ENCODE measurements at regions not wholly inside any gene's neighbourhood (a gene's known extent, or its start where the extent isn't known, plus 50 kb on each side); places are given as distances from the start of the nearest gene placed in this dataset.

DNA sequence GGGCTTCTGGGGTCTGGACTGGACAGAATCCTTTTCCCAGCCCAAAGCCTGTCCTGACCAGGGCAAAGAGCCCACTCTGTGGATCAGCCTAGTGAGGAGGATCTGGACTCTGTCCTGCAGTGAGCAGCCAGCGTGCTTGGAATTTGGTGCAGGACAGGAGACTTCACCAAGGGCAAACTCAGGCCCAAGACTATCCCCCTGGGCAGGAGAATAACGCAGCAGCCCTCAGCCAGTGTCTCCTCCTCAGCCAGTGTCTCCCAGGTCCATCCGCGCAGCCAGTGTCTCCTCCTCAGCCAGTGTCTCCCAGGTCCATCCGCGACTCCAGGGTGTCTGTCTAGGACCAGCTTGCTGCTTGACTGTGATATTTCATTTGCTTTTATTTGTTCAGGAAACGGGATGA, 1334.0 kb downstream of the TBC1D22A start:
- DNase-seq (ENCODE audit: extremely low read depth, low read depth) = no peak
- TF ChIP-seq, protein P1, sequence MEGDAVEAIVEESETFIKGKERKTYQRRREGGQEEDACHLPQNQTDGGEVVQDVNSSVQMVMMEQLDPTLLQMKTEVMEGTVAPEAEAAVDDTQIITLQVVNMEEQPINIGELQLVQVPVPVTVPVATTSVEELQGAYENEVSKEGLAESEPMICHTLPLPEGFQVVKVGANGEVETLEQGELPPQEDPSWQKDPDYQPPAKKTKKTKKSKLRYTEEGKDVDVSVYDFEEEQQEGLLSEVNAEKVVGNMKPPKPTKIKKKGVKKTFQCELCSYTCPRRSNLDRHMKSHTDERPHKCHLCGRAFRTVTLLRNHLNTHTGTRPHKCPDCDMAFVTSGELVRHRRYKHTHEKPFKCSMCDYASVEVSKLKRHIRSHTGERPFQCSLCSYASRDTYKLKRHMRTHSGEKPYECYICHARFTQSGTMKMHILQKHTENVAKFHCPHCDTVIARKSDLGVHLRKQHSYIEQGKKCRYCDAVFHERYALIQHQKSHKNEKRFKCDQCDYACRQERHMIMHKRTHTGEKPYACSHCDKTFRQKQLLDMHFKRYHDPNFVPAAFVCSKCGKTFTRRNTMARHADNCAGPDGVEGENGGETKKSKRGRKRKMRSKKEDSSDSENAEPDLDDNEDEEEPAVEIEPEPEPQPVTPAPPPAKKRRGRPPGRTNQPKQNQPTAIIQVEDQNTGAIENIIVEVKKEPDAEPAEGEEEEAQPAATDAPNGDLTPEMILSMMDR (IDR thresholded peaks at IDR 0.05; ENCODE audit: low read depth, low read length) = no peak

DNA sequence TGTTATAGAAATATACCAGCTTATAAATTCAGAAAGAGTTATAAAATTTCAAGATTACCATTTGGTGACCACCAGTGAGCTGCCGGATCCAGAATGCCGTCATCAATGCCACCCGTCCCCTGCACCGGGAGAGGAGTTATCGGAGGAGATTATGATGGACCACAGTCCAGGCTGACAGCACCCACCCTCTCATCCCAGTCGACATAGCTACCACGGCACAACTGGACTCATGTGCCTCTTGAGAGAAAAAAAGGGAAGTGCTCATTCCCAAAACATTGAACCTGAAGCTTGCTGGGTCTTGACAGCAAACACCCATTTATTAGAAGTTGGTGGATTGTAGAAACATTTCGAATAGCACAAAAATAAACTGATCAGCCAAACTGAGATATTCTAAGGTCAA, 1331.5 kb downstream of the TBC1D22A start:
- no peak for DNase-seq (ENCODE audit: extremely low read depth, low read depth)
- TF ChIP-seq, protein P1 (IDR thresholded peaks at IDR 0.05; ENCODE audit: low read depth, low read length) = no peak

DNA sequence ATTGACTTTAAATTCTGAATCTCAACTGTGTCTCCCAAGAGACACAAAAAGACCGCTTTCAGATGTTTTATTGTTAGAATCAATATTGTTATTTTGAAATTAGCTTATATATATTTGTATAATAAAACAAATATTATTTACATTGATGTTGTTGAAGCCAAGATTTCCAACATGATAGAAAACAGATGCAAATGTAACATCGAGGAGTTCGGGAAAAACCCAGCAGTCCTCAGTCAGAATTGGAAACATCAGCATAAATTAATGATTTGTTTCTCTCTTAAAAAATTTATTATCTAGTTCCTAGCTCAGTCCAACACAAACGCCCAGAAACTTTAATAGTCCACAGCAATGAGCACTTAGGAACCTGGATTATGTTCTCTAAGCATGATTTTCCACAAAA, 1330.4 kb downstream of the TBC1D22A start:
- no peak for DNase-seq (ENCODE audit: extremely low read depth, low read depth)
- TF ChIP-seq, protein P1 (IDR thresholded peaks at IDR 0.05; ENCODE audit: low read depth, low read length) = no peak

DNA sequence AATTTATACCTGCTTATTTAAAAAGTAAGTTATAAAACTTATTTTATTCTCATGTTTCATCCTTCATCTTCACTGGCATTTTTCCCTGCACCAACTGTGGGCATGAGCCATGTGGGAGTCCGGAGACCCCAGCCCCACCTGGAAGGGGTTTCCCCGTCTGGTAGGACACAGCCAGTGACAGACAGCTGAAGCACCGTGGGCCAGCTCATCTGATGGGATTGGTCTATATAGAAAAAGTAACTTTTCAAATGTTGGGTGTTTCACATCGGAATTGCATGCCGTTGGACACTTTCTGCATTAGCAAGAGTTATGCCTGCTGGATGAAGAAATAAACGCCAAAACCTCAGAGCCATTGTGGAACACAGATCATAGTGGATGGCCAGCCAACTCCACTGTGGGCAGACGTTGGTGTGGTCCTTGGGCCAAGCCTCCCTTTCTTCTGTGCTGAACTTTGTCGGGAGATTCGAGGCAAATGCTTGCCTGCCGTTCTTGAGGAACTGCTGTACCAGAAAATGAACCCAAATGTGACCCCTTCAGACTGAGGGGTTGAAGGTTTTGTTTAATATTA, 1329.3 kb downstream of the TBC1D22A start:
- TF ChIP-seq, protein P1 (IDR thresholded peaks at IDR 0.05; ENCODE audit: low read depth, low read length) = no peak
- DNase-seq (ENCODE audit: extremely low read depth, low read depth) = no peak

DNA sequence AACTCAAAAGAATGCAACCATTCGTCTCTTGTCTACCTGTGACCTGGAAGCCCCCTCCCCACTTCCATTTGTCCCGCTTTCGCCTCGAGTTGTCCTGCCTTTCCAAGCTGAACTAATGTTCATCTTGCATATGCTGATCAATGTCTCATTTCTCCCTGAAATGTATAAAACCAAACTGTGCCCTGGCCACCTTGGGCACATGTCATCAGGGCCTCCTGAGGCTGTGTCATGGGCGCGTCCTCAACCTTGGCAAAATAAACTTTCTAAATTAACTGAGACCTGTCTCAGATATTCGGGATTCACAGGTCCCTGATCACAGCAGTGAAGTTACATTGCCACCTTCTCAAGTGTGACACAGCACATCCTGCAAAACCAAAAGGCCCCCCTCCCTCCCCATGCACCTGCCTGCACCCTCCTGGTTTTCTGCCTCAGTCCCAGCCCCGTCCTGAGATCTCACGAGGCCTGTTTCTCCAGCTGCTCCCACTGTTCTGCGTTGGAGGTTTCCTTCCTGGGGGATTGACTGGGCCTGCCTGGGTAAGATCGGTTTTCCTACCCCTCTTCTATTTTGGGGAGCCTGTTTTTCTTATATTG, 1328.7 kb downstream of the TBC1D22A start:
- TF ChIP-seq, protein P1 (IDR thresholded peaks at IDR 0.05; ENCODE audit: low read depth, low read length) = no peak
- DNase-seq (ENCODE audit: extremely low read depth, low read depth) = no peak

DNA sequence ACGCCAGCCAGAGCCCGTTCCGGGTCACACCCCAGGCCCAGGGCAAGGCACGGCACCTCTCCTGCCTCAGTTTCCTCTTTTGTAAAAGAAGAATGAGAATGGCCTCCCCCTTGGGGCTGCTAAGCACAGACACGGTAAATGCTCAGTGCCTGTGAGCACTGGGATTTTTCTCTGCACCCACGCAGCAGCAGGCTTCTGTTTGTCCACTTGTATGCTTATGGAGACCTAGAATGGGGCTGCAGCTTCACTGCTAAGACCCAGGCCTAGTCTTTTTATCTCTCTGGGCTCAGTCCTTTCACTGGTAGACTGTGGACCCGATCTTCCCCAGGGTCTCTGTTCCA, 1327.9 kb downstream of the TBC1D22A start:
- no peak for DNase-seq (ENCODE audit: extremely low read depth, low read depth)
- TF ChIP-seq, protein P1 (IDR thresholded peaks at IDR 0.05; ENCODE audit: low read depth, low read length) = no peak

DNA sequence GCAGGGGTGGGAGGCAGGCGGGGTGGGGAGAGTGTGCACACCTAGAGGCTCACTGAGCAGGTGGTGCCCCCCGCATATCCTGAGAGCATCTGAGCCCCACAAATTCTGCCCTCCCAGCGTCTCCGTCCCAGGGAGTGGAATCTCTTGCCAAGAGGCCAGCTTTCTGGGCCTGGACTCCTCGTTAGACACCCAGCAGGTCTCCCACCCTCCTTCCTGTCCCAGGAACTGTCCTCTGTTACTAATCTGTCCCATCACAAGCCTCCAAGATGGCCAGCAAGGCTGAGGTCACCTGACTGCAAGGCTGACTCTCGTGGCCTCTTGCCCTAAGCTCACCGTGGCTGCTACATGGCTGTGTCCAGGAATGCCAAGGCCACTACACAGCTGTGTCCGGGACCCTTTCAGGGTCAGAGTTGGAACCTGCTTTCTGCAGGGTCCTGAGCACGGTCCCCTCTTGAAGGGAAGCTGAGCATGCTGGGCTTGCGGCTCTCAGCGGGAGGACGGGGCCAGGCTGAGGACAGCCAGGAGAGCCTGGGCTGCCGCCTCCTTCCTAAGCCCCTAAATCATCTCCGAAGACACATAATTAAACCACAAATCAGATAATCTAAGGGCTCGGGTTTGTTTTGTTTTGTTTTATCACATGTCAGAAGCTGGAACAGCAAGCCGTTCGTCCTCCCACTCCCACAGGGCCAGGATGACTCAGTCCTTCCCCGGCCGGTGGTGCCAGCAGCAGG, 1327.3 kb downstream of the TBC1D22A start:
- DNase-seq (ENCODE audit: extremely low read depth, low read depth) = no peak
- TF ChIP-seq, protein P1 (IDR thresholded peaks at IDR 0.05; ENCODE audit: low read depth, low read length) = no peak
